VCaP (cell line): ENCODE measurements at regions not wholly inside any gene's neighbourhood (a gene's known extent, or its start where the extent isn't known, plus 50 kb on each side); places are given as distances from the start of the nearest gene placed in this dataset.
A peak's percentile ranks its signal among the peaks of the same experiment; 100 is the strongest.

Source experiments
- H3K27ac ChIP-seq: fragments of 450-650 bp; 2 replicates; pipeline ENCODE4 v1.5.1; 2017
- TF ChIP-seq, protein P1 (sequence below): fragments of 450-650 bp; conservative IDR thresholded peaks from 2 replicates; pipeline ENCODE4 v1.5.1; 2017; ENCODE audit warnings: mild to moderate bottlenecking, moderate library complexity

GRCh38 chrX:84873176-84873575 lies 130.5 kb upstream of the APOOL start:
- TF ChIP-seq, protein P1, sequence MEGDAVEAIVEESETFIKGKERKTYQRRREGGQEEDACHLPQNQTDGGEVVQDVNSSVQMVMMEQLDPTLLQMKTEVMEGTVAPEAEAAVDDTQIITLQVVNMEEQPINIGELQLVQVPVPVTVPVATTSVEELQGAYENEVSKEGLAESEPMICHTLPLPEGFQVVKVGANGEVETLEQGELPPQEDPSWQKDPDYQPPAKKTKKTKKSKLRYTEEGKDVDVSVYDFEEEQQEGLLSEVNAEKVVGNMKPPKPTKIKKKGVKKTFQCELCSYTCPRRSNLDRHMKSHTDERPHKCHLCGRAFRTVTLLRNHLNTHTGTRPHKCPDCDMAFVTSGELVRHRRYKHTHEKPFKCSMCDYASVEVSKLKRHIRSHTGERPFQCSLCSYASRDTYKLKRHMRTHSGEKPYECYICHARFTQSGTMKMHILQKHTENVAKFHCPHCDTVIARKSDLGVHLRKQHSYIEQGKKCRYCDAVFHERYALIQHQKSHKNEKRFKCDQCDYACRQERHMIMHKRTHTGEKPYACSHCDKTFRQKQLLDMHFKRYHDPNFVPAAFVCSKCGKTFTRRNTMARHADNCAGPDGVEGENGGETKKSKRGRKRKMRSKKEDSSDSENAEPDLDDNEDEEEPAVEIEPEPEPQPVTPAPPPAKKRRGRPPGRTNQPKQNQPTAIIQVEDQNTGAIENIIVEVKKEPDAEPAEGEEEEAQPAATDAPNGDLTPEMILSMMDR, result no peak
- no peak overlapping the region for H3K27ac ChIP-seq

- TF ChIP-seq, protein P1, result no peak
- H3K27ac ChIP-seq, result no peak overlapping the region
Measured at GRCh38 chrX:84876876-84877275, 126.8 kb upstream of the APOOL start.

GRCh38 chrX:84893897-84894296 lies 109.8 kb upstream of the APOOL start:
- TF ChIP-seq, protein P1, result no peak
- no peak overlapping the region for H3K27ac ChIP-seq

GRCh38 chrX:84907324-84907968 lies 96.2 kb upstream of the APOOL start:
- TF ChIP-seq, protein P1, result peak; percentile 65
- H3K27ac ChIP-seq, result no peak overlapping the region

GRCh38 chrX:84909151-84909550 lies 94.5 kb upstream of the APOOL start:
- TF ChIP-seq, protein P1, result no peak
- H3K27ac ChIP-seq, result no peak overlapping the region

GRCh38 chrX:84924624-84925023 lies 79.1 kb upstream of the APOOL start:
- TF ChIP-seq, protein P1, result no peak
- H3K27ac ChIP-seq, result no peak overlapping the region

- H3K27ac ChIP-seq, result no peak overlapping the region
- TF ChIP-seq, protein P1, result no peak
Measured at GRCh38 chrX:84932814-84933213, 70.9 kb upstream of the APOOL start.
